HUES64 (cell line): ENCODE measurements at regions not wholly inside any gene's neighbourhood (a gene's known extent, or its start where the extent isn't known, plus 50 kb on each side); places are given as distances from the start of the nearest gene placed in this dataset.

Experiments
- H3K27ac ChIP-seq: 2 replicates; pipeline ENCODE4 v1.7.0; 2013; ENCODE audit warnings: low read depth, low read length, inconsistent platforms
- H3K27me3 ChIP-seq: 2 replicates; pipeline ENCODE4 v1.6.1; 2013; ENCODE audit warnings: mild to moderate bottlenecking, low read length; ENCODE audit not compliant: insufficient read depth
- H3K36me3 ChIP-seq: 2 replicates; pipeline ENCODE4 v1.6.1; 2013; ENCODE audit warnings: mild to moderate bottlenecking, low read length; ENCODE audit not compliant: insufficient read depth
- H3K4me1 ChIP-seq: 2 replicates; pipeline ENCODE4 v1.6.1; 2013; ENCODE audit warnings: mild to moderate bottlenecking, low read length, moderate library complexity; ENCODE audit not compliant: insufficient read depth
- H3K4me3 ChIP-seq: 2 replicates; pipeline ENCODE4 v1.5.1; 2013; ENCODE audit warnings: mild to moderate bottlenecking, low read length, moderate library complexity
- H3K9ac ChIP-seq: 2 replicates; pipeline ENCODE4 v1.6.1; 2013; ENCODE audit warnings: mild to moderate bottlenecking, low read depth, low read length
- H3K9me3 ChIP-seq: 2 replicates; pipeline ENCODE4 v1.6.1; 2013; ENCODE audit warnings: low read depth, low read length; ENCODE audit not compliant: insufficient read depth
- WGBS: fragments of 150-250, 120-280 bp; methylation state at CpG from one replicate; pipeline ENCODE4 v1.1.7; 2013; ENCODE audit warnings: missing lambda C conversion rate; 5-methylcytosine and 5-hydroxymethylcytosine counted together

DNA sequence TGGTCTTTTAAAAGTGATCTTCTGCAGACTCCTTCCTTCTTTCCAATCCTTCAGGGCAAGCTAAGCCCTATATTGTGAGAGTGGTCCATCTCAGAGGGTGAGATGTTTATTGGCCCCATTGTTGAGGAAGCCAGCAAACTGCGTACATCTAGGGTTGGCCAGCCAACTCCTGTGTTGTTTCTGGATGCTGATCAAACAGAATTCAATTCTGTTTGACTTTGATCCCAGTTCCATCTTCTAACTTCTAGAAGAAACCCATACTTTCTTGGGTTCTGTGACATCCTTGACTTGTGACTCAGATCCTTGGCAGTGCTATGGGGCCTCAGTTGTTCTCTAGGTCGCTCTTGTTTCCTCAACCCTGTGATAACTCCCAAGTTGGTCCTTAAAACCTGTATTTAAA, 116.2 kb downstream of the LSMEM1 start:
- H3K9ac ChIP-seq: no peak overlapping the region
- H3K4me3 ChIP-seq: no peak overlapping the region
- no peaks in the 10 kb centered on the region for H3K9me3 ChIP-seq
- 97% methylated on average over 2 of the region's 2 CpGs for WGBS
- H3K4me1 ChIP-seq: no peaks in the 10 kb centered on the region
- H3K27ac ChIP-seq: no peak overlapping the region
- no peaks in the 10 kb centered on the region for H3K36me3 ChIP-seq
- no peaks in the 10 kb centered on the region for H3K27me3 ChIP-seq

DNA sequence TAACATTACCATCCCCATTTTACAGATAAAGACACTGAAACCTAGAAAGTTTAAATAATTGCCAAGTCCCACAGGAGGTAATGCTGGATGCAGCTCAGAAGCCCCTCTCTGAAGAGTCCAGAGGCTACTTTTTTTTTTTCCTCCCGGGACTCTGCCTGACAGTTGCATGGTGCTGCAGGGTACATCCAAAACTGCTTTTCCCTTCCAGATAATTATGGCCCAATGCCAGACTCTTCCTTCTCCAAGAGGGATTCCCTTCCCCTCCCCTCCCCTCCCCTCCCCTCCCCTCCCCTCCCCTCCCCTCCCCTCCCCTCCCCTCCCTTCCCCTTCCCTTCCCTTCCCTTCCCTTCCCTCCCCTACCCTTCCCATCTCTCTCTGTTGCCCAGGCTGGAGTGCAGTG, 122.9 kb downstream of the LSMEM1 start:
- H3K4me1 ChIP-seq: no peaks in the 10 kb centered on the region
- H3K27me3 ChIP-seq: no peaks in the 10 kb centered on the region
- H3K9ac ChIP-seq: no peak overlapping the region
- H3K9me3 ChIP-seq: no peaks in the 10 kb centered on the region
- 93% methylated on average over 1 of the region's 1 CpG for WGBS
- no peaks in the 10 kb centered on the region for H3K36me3 ChIP-seq
- H3K4me3 ChIP-seq: no peak overlapping the region
- H3K27ac ChIP-seq: no peak overlapping the region

DNA sequence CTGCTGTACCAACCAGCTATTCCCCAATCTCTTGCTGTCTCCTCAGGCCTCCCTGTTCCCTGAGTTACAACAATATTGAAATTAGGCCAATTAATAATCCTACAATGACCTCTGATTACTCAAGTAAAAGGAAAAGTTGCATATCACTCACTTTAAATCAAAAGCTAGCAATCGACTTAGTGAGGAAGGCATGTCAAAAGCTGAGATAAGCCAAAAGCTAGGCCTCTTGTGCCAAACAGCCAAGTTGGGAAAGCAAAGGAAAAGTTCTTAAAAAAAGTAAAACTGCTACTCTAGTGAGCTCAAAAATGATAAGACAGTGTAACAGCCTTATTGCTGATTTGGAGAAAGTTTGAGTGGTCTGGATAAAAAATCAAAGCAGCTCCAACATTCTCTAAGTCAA, 129.8 kb downstream of the LSMEM1 start:
- 93% methylated on average over 1 of the region's 1 CpG for WGBS
- Histone ChIP-seq H3K9me3 (no peaks in the 10 kb centered on the region), H3K9ac (no peak overlapping the region), H3K27me3 (no peaks in the 10 kb centered on the region), H3K4me3 (no peak overlapping the region), H3K27ac (no peak overlapping the region), H3K36me3 (no peaks in the 10 kb centered on the region), H3K4me1 (no peaks in the 10 kb centered on the region)

DNA sequence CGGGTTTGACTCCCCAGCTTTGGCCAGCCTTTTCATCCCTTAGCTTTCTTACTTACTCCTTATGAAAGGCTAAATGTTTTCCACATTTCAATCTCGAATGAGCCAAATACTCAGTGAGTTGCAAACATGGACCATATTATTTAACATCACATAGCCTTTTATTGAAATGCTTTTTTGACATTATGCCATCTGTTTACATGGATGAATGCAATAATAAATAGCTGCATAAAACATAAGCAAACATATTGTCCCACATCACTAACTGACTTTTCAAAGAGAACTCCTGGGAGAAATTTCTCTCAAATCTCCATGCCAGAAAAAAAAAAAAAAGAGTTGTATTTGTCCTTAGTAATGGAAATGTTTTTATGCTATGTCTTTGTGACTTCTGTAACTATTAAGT, 134.9 kb downstream of the LSMEM1 start:
- Histone ChIP-seq H3K4me1 (no peaks in the 10 kb centered on the region), H3K4me3 (no peak overlapping the region), H3K27me3 (no peaks in the 10 kb centered on the region), H3K9me3 (no peaks in the 10 kb centered on the region), H3K27ac (no peak overlapping the region), H3K9ac (no peak overlapping the region), H3K36me3 (no peaks in the 10 kb centered on the region)
- WGBS: 91% methylated on average over 2 of the region's 2 CpGs

DNA sequence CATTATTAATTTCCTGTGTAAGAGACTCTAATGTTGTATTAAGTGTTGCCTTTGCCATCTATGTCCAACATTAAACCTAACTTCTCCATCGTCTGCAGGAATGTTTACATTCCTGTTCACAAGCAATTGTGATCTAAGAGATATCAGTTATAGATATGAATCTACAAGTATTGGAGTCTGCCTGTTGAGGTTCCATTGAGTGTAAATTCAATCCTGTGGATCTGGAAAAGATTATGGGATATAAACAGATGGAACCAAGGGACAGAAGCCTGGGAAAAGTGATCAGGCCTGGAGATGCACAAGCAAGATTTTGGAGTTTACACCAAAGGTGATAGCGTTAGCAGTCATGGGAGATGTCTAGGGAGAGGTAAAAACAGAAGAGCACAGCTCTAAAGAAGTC, 135.5 kb downstream of the LSMEM1 start:
- Histone ChIP-seq H3K27ac (no peak overlapping the region), H3K9ac (no peak overlapping the region), H3K9me3 (no peaks in the 10 kb centered on the region), H3K4me1 (no peaks in the 10 kb centered on the region), H3K4me3 (no peak overlapping the region), H3K36me3 (no peaks in the 10 kb centered on the region), H3K27me3 (no peaks in the 10 kb centered on the region)
- 91% methylated on average over 1 of the region's 2 CpGs for WGBS

DNA sequence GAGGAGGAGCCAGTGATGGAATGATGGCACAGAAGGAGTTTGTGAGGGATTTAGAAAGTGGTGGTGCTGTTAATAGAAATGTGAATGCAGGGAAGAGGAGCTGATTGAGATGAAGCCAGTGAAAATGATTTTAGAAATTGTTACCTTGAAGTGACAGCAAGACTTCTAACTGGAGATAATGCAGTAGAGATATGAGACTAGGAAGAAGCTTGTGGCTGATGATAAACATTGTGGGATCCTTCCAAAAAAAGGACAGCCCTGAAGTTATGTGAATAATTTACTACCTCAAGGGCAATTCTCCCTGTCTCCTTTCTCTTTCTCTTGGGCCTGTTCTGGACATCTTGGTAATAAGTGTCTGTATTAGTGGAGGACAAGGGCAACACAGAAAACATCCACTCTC, 138.6 kb downstream of the LSMEM1 start:
- no peaks in the 10 kb centered on the region for H3K9me3 ChIP-seq
- H3K4me1 ChIP-seq: no peaks in the 10 kb centered on the region
- H3K27me3 ChIP-seq: no peaks in the 10 kb centered on the region
- H3K9ac ChIP-seq: no peak overlapping the region
- H3K36me3 ChIP-seq: no peaks in the 10 kb centered on the region
- no peak overlapping the region for H3K4me3 ChIP-seq
- H3K27ac ChIP-seq: no peak overlapping the region

DNA sequence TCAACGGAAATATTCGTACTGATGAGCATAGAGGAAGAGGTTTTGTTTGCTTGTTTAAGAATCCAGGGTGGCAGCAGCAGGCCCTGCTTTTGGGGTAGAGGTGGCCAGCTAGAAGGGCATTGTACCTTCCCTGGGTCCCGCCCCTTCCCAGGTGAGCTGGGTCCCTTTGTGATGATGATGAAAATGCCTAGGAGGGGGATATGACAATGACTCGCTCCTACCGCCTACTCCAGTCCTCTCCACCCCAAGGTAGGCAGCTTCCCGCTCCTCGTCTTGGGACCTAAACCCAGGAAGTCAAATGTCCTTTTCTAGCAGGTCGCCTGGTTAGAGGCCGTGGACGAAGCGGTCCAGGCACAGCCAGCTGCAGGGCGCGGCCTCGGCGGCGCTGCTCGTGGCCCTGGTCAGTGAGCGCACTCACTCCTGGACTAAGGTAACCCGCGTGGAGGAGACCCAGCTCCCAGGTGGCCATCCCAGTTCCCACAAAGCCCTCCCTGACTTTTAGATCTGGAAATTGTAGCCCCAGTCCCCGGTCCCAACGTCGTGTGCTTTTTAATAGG, 141.4 kb downstream of the LSMEM1 start:
- Histone ChIP-seq H3K27me3 (no peaks in the 10 kb centered on the region), H3K4me1 (no peaks in the 10 kb centered on the region), H3K9me3 (no peaks in the 10 kb centered on the region), H3K4me3 (no peak overlapping the region), H3K36me3 (no peaks in the 10 kb centered on the region), H3K27ac (no peak overlapping the region), H3K9ac (no peak overlapping the region)
- 94% methylated on average over 23 of the region's 23 CpGs for WGBS

DNA sequence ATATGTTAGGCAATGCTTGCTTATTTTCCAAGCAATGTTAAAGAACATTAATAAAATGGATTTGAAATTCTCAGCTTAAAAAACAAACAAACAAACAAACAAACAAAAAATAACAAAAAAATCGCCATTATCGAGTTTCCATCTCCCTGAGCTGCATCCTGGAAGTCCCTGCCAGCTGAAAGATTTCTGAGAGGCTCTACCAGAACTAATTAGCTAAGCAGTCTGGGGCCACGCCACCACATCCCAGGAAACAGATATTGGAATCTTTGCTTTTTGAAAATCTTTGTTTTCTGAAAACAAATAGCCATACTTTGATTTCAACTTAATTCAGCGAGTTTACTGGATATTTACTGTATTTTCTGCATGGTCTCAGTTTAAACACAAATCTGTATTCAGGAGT, 143.6 kb downstream of the LSMEM1 start:
- H3K9me3 ChIP-seq: no peaks in the 10 kb centered on the region
- no peaks in the 10 kb centered on the region for H3K27me3 ChIP-seq
- WGBS: 95% methylated on average over 4 of the region's 4 CpGs
- H3K9ac ChIP-seq: no peak overlapping the region
- no peaks in the 10 kb centered on the region for H3K4me1 ChIP-seq
- H3K4me3 ChIP-seq: no peak overlapping the region
- H3K27ac ChIP-seq: no peak overlapping the region
- H3K36me3 ChIP-seq: no peaks in the 10 kb centered on the region

DNA sequence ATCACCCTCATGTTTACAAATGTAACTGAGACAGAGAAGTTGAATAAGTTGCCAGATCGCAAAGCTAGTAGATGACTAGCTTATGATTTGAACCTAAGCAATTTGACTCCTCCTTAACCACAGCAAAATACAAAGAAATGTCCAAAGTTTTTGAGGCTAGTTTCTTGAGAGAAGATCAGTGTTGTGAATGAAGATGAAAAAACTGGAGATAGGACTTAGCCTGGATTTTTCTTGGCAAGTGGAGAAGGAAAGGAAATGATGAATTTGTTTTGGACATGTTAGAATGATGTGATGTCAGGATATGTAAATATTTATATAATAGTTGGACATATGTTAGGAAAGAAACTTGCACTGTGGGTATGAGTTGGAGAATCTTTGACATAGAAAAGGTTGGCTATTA, 149.8 kb downstream of the LSMEM1 start:
- Histone ChIP-seq H3K36me3 (no peaks in the 10 kb centered on the region), H3K4me1 (no peaks in the 10 kb centered on the region), H3K27ac (no peak overlapping the region), H3K9me3 (no peaks in the 10 kb centered on the region), H3K9ac (no peak overlapping the region), H3K4me3 (no peak overlapping the region), H3K27me3 (no peaks in the 10 kb centered on the region)
- WGBS: no CpG with 5 or more reads among the region's 1 CpG

DNA sequence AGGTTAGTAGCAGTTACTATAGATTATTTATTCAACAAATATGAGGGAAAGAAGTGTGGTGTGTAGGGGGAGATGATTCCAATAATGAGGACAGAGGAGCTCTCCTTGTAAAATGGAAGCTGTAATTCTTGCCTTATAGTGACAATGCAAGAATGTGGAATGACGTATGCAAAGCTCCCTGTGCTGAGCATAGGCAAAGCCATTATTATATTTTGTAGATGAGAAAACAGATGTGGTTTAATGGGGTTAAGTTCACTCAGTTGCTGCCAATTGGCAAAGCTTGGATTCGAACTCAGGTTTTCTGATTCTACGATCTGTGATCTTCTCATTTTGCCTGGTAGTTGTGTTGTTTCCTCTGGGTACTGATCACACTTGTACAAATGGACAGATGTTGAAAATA, 153.3 kb downstream of the LSMEM1 start:
- Histone ChIP-seq H3K36me3 (no peaks in the 10 kb centered on the region), H3K4me3 (no peak overlapping the region), H3K9ac (no peak overlapping the region), H3K27me3 (no peaks in the 10 kb centered on the region), H3K4me1 (no peaks in the 10 kb centered on the region), H3K27ac (no peak overlapping the region), H3K9me3 (no peaks in the 10 kb centered on the region)
- 92% methylated on average over 3 of the region's 3 CpGs for WGBS

DNA sequence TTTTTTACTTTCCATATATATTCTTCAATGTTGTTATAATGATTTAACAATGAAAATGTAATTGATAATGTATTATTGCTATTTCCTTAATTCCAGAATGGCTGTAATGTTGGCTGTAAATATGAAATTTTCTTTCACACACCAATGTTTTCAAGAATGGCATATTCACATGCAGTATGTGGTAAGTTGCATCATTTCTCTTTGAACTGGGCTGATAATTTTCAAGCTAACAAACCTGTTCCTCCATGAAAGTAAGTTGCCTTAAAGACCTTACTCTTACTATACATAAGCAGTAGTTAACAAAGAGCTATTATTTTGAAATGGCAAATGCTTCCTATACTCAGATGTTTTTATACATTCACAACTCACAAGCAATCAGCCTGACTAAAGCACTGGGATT, 154.5 kb downstream of the TMEM168 start:
- Histone ChIP-seq H3K36me3 (no peaks in the 10 kb centered on the region), H3K4me1 (no peaks in the 10 kb centered on the region), H3K9ac (no peak overlapping the region), H3K9me3 (no peaks in the 10 kb centered on the region), H3K27me3 (no peaks in the 10 kb centered on the region), H3K4me3 (no peak overlapping the region), H3K27ac (no peak overlapping the region)

DNA sequence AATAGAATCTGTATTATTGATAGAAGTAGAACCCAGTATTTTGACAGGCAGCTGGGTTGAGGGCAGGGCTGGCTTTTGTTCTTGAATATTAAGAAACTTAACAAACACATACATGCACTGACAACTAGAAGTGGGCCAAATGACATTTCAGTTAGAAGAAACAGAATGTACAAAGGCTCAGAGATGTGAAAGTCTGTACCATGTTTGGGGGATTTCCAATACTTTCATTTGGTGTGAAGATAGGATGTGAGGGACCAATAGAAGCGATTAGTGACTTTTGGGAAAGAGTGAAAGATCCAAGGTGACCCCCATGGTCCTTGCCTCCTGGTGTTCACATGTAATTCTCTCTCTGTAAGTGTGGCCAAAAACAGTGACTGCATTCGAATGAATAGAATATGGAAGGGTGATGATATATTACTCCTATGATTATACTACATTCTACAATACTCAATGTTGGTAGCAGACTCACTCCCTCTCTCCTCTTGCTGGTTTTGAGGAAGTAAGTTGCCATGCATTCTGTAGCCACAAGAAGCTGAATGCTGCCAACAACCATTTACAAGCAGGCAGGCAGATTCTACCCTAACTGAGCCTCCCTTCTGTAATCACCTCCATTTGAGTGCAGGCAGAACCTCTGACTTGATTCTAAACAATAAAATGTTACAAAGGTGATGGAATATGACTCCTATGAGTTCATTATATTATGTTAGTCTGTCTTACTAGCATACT, 151.4 kb downstream of the TMEM168 start:
- Histone ChIP-seq H3K4me1 (no peaks in the 10 kb centered on the region), H3K36me3 (no peaks in the 10 kb centered on the region), H3K9me3 (no peaks in the 10 kb centered on the region), H3K9ac (no peak overlapping the region), H3K27ac (no peak overlapping the region), H3K4me3 (no peak overlapping the region), H3K27me3 (no peaks in the 10 kb centered on the region)
- 85% methylated on average over 1 of the region's 2 CpGs for WGBS
